Coronary artery (tissue), 2 donors: ENCODE measurements at regions not wholly inside any gene's neighbourhood (a gene's known extent, or its start where the extent isn't known, plus 50 kb on each side); places are given as distances from the start of the nearest gene placed in this dataset.

Source experiments
- DNase-seq: peaks from one replicate; pipeline ENCODE4 v3.0.0-alpha.2; 2017; ENCODE audit warnings: low spot score
- H3K27ac ChIP-seq, 2 donors: fragments of 200-600 bp; sonication (generic); one replicate each; pipeline ENCODE4 v1.5.1; 2016 to 2019
- H3K4me3 ChIP-seq: fragments of 200-600 bp; sonication (generic); 2 replicates; pipeline ENCODE4 v1.5.1; 2016; ENCODE audit warnings: mild to moderate bottlenecking, moderate library complexity
- CTCF ChIP-seq: fragments of 200-600 bp; sonication (generic); IDR thresholded peaks from one replicate; pipeline ENCODE4 v1.5.1; 2019; ENCODE audit warnings: antibody characterized with exemption

GRCh38 chr2:45242161-45242741 is 233.0 kb upstream of the SIX2 start:
- no peak for TF ChIP-seq CTCF
- H3K27ac ChIP-seq = peak overlapping the region; percentile 66 to 81
- no peak for DNase-seq
- no peak overlapping the region for H3K4me3 ChIP-seq

GRCh38 chr2:45241061-45241561 is 231.9 kb upstream of the SIX2 start:
- DNase-seq = no peak
- peak overlapping the region; percentile 66 to 81 for H3K27ac ChIP-seq
- no peak for TF ChIP-seq CTCF
- H3K4me3 ChIP-seq = no peak overlapping the region

- H3K27ac ChIP-seq = peak overlapping the region; percentile 39 to 64
- H3K4me3 ChIP-seq = no peak overlapping the region
- no peak for TF ChIP-seq CTCF
- DNase-seq = peak; percentile 81
Observed at GRCh38 chr2:45237850-45238542, 228.7 kb upstream of the SIX2 start.

- DNase-seq = no peak
- Histone ChIP-seq H3K27ac (peak overlapping the region; percentile 39 to 64), H3K4me3 (no peak overlapping the region)
- TF ChIP-seq CTCF = no peak
Observed at GRCh38 chr2:45237128-45237527, 227.9 kb upstream of the SIX2 start.

GRCh38 chr2:45236268-45236667 is 227.0 kb upstream of the SIX2 start:
- H3K4me3 ChIP-seq = no peak overlapping the region
- TF ChIP-seq CTCF = no peak
- no peak overlapping the region for H3K27ac ChIP-seq
- no peak for DNase-seq

GRCh38 chr2:45233301-45233700 is 224.0 kb upstream of the SIX2 start:
- H3K4me3 ChIP-seq = no peak overlapping the region
- no peak for DNase-seq
- H3K27ac ChIP-seq = no peak overlapping the region
- TF ChIP-seq CTCF = no peak

GRCh38 chr2:45232818-45233217 is 223.6 kb upstream of the SIX2 start:
- TF ChIP-seq CTCF = no peak

More at GRCh38 chr2:45232818-45233217, 223.6 kb upstream of the SIX2 start:
- Histone ChIP-seq H3K27ac (no peak overlapping the region), H3K4me3 (no peak overlapping the region)
- DNase-seq = no peak
